ACC112 (cell line): ENCODE measurements at regions not wholly inside any gene's neighbourhood (a gene's known extent, or its start where the extent isn't known, plus 50 kb on each side); places are given as distances from the start of the nearest gene placed in this dataset.

ENCODE experiments used
- H2AFZ ChIP-seq: fragments of 200-600 bp; sonication (generic); one replicate; pipeline ENCODE4 v1.6.0; 2017; ENCODE audit warnings: antibody characterized with exemption, low read length; ENCODE audit not compliant: unreplicated experiment
- H3K27ac ChIP-seq: fragments of 200-600 bp; sonication (generic); 2 replicates; pipeline ENCODE4 v1.5.1; 2014; ENCODE audit warnings: low read depth, mild to moderate bottlenecking, antibody characterized with exemption, low read length, moderate library complexity
- H3K27me3 ChIP-seq: fragments of 200-600 bp; sonication (generic); 2 replicates; pipeline ENCODE4 v1.6.1; 2014; ENCODE audit warnings: mild to moderate bottlenecking, antibody characterized with exemption, low read length, moderate library complexity, mixed read lengths; ENCODE audit not compliant: insufficient read depth
- H3K36me3 ChIP-seq: fragments of 200-600 bp; sonication (generic); 2 replicates; pipeline ENCODE4 v1.6.1; 2016; ENCODE audit warnings: mild to moderate bottlenecking, antibody characterized with exemption, low read length, moderate library complexity, mixed read lengths; ENCODE audit not compliant: insufficient read depth
- H3K4me1 ChIP-seq: fragments of 200-600 bp; sonication (generic); one replicate; pipeline ENCODE4 v1.6.1; 2016; ENCODE audit warnings: low read length, mixed read lengths; ENCODE audit not compliant: insufficient read depth, unreplicated experiment, control insufficient read depth
- H3K4me3 ChIP-seq: fragments of 200-600 bp; sonication (generic); 2 replicates; pipeline ENCODE4 v1.5.1; 2014; ENCODE audit warnings: mild to moderate bottlenecking, low read depth, low read length
- H3K79me2 ChIP-seq: fragments of 200-600 bp; sonication (generic); one replicate; pipeline ENCODE4 v1.6.0; 2016; ENCODE audit warnings: low read length; ENCODE audit not compliant: control insufficient read depth, unreplicated experiment, insufficient read depth

- Histone ChIP-seq H3K4me3 (no peak overlapping the region), H3K27ac (no peak overlapping the region), H3K4me1 (no peaks in the 10 kb centered on the region), H2AFZ (no peak overlapping the region), H3K36me3 (no peaks in the 10 kb centered on the region), H3K27me3 (no peaks in the 10 kb centered on the region), H3K79me2 (no peaks in the 10 kb centered on the region)
Measured at GRCh38 chr6:67646550-67646949, 988.5 kb upstream of the ADGRB3 start.

GRCh38 chr6:67643281-67643680 lies 991.8 kb upstream of the ADGRB3 start:
- Histone ChIP-seq H3K27ac (no peak overlapping the region), H3K79me2 (no peaks in the 10 kb centered on the region), H2AFZ (peak overlapping the region; percentile 54), H3K27me3 (no peaks in the 10 kb centered on the region), H3K4me1 (peaks cover 10% of the 10 kb centered on the region), H3K36me3 (no peaks in the 10 kb centered on the region), H3K4me3 (no peak overlapping the region)

- no peaks in the 10 kb centered on the region for H3K79me2 ChIP-seq
- H3K27me3 ChIP-seq, result no peaks in the 10 kb centered on the region
- H3K36me3 ChIP-seq, result no peaks in the 10 kb centered on the region
- H3K4me1 ChIP-seq, result peaks cover 10% of the 10 kb centered on the region
- no peak overlapping the region for H3K27ac ChIP-seq
- H3K4me3 ChIP-seq, result no peak overlapping the region
- H2AFZ ChIP-seq, result no peak overlapping the region
Measured at GRCh38 chr6:67642582-67642981, 992.5 kb upstream of the ADGRB3 start.

DNA sequence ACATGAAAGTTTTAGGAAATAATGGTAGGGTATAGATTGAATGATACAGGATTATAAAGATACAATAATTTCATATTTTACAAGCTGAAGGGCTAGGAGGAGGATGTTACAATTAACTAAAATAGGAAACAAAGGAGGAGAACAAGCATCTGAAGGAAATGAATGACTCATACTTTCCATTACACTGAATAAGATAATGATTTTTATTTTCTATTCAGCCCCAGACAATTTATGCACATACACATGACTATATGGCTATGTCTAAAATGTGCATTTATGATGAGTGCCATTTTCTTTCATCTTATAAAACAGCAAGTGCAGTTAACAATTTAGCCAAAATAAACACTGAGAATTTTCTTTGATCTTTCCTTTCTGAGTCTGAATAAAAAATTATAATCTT lies 994.6 kb upstream of the ADGRB3 start:
- no peaks in the 10 kb centered on the region for H3K79me2 ChIP-seq
- peaks cover 10% of the 10 kb centered on the region for H3K4me1 ChIP-seq

GRCh38 chr6:67639161-67639560 lies 995.9 kb upstream of the ADGRB3 start:
- Histone ChIP-seq H3K27me3 (no peaks in the 10 kb centered on the region), H3K4me1 (peaks cover 10% of the 10 kb centered on the region), H3K4me3 (no peak overlapping the region), H3K36me3 (no peaks in the 10 kb centered on the region), H3K27ac (no peak overlapping the region), H2AFZ (no peak overlapping the region), H3K79me2 (no peaks in the 10 kb centered on the region)

More for the DNA sequence above, 994.6 kb upstream of the ADGRB3 start:
- no peak overlapping the region for H3K27ac ChIP-seq
- H2AFZ ChIP-seq, result no peak overlapping the region
- no peaks in the 10 kb centered on the region for H3K27me3 ChIP-seq
- no peak overlapping the region for H3K4me3 ChIP-seq
- H3K36me3 ChIP-seq, result no peaks in the 10 kb centered on the region

DNA sequence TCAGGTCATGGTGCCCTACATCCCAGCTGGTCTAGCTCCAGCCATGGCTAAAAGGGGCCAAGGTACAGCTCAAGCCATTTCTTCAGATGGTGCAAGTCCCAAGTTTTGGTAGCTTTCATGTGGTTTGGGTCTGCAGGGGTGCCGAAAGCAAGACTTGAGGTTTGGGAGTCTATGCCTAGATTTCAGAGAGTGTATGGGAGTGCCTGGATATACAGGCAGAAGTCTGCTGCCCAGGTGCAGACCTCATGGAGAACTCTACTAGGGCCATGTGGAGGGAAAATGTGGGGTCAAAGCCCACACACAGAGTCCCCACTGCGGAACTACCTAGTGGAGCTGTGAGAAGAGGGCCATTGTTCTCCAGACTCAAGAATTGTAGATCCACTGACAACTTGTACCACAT lies 1000.9 kb upstream of the ADGRB3 start:
- Histone ChIP-seq H3K27me3 (no peaks in the 10 kb centered on the region), H3K79me2 (no peaks in the 10 kb centered on the region), H3K36me3 (peaks cover 7% of the 10 kb centered on the region), H2AFZ (no peak overlapping the region), H3K27ac (no peak overlapping the region), H3K4me3 (no peak overlapping the region), H3K4me1 (peaks cover 21% of the 10 kb centered on the region)

DNA sequence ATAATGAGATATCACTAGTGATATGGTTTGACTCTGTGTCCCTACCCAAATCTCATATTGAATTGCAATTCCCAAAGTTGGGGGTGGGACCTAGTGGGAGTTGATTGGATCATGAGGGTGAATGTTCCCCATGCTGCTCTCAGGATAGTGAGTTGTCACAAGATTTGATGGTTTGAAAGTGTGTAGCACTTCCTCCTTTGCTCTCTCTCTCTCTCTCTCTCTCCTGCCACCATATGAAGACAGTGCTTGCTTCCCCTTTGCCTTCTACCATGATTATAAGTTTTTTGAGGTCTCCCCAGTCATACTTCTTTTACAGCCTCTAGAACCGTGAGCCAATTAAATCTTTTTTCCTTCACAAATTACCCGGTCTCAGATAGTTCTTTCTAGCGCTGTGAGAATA lies 1002.0 kb upstream of the ADGRB3 start:
- Histone ChIP-seq H3K4me3 (no peak overlapping the region), H3K27ac (no peak overlapping the region), H3K79me2 (no peaks in the 10 kb centered on the region), H3K36me3 (peaks cover 7% of the 10 kb centered on the region), H2AFZ (no peak overlapping the region), H3K27me3 (no peaks in the 10 kb centered on the region), H3K4me1 (peaks cover 28% of the 10 kb centered on the region)

GRCh38 chr6:67630146-67630545 lies 1004.9 kb upstream of the ADGRB3 start:
- Histone ChIP-seq H3K79me2 (no peaks in the 10 kb centered on the region), H3K36me3 (peaks cover 7% of the 10 kb centered on the region), H3K4me1 (peaks cover 28% of the 10 kb centered on the region), H2AFZ (peak overlapping the region; percentile 99), H3K4me3 (peak overlapping the region; percentile 62), H3K27ac (peak overlapping the region; percentile 97), H3K27me3 (no peaks in the 10 kb centered on the region)

- Histone ChIP-seq H3K4me3 (peak overlapping the region; percentile 62), H3K36me3 (peaks cover 7% of the 10 kb centered on the region), H2AFZ (peak overlapping the region; percentile 99), H3K79me2 (no peaks in the 10 kb centered on the region), H3K4me1 (peaks cover 28% of the 10 kb centered on the region), H3K27me3 (no peaks in the 10 kb centered on the region), H3K27ac (peak overlapping the region; percentile 97)
Measured at GRCh38 chr6:67629258-67629657, 1005.8 kb upstream of the ADGRB3 start.

GRCh38 chr6:67615796-67616195 lies 1019.3 kb upstream of the ADGRB3 start:
- peak overlapping the region; percentile 9; the same call in 1 of the 2 replicates for H3K27ac ChIP-seq
- no peaks in the 10 kb centered on the region for H3K27me3 ChIP-seq
- no peaks in the 10 kb centered on the region for H3K79me2 ChIP-seq
- peak overlapping the region; percentile 40 for H2AFZ ChIP-seq
- peak overlapping the region; percentile 43 for H3K4me3 ChIP-seq
- no peaks in the 10 kb centered on the region for H3K36me3 ChIP-seq
- H3K4me1 ChIP-seq, result peaks cover 4% of the 10 kb centered on the region

DNA sequence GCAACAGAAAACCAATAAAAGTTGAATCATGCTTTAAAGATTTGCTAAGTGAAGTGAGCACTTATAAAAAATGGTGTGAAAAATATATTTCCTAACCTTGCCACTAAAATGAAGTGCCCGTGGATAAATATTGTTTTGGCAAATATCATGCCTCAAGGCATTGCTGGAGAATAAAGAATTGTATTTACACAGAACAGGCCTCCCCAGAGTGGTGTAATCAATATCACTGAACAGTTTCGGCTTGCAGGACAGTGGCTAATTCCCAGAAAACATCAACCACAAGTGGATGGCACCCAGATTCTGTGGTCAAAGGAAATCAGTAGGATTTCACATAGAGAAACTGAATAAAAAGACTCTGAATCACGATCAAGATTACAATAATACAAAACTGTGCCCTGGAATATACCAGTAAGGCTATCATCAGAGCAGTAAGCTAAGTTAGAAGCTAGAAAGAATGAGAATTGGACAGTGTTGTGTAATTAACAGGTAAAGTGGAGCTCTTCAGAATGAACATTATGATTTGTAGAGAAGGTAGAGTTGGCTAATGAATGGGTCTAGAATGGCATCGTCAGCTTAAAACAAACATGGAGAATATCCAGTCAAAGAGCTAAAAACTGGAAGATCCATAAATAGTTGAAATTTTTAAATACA lies 1026.9 kb upstream of the ADGRB3 start:
- Histone ChIP-seq H3K36me3 (no peaks in the 10 kb centered on the region), H3K4me3 (no peak overlapping the region), H2AFZ (peak overlapping the region; percentile 65), H3K27me3 (no peaks in the 10 kb centered on the region), H3K27ac (no peak overlapping the region), H3K4me1 (peaks cover 12% of the 10 kb centered on the region), H3K79me2 (no peaks in the 10 kb centered on the region)
